SK-N-SH (cell line): ENCODE measurements at regions not wholly inside any gene's neighbourhood (a gene's known extent, or its start where the extent isn't known, plus 50 kb on each side); places are given as distances from the start of the nearest gene placed in this dataset.

Experiments
- CTCF ChIP-seq: fragments of 200-600 bp; sonication (generic); IDR thresholded peaks from 2 replicates; pipeline ENCODE4 v1.6.1; 2017; ENCODE audit warnings: antibody characterized with exemption, mild to moderate bottlenecking, moderate library complexity
- ELF1 ChIP-seq: IDR thresholded peaks from 2 replicates; pipeline ENCODE4 v1.4.0; 2012
- POLR2AphosphoS5 ChIP-seq: IDR thresholded peaks from 2 replicates; pipeline ENCODE4 v1.6.1; 2012; ENCODE audit warnings: low read depth, low read length
- TAF1 ChIP-seq: IDR thresholded peaks from 2 replicates; pipeline ENCODE4 v1.6.1; 2012; ENCODE audit warnings: low read depth, mild to moderate bottlenecking, low read length, moderate library complexity, borderline replicate concordance

GRCh38 chr14:38404100-38404541, 148.2 kb upstream of the CLEC14A start:
- TF ChIP-seq ELF1: no peak
- no peak for TF ChIP-seq POLR2AphosphoS5
- no peak for TF ChIP-seq CTCF
- TF ChIP-seq TAF1: no peak
